ENCODE measurements at regions not wholly inside any gene's neighbourhood (a gene's known extent, or its start where the extent isn't known, plus 50 kb on each side); places are given as distances from the start of the nearest gene placed in this dataset.
"Not testable (repeated sequence)": the region's sequence is repeated elsewhere in the genome, so short reads cannot be mapped to it uniquely, and the experiment has no call there.

DNA sequence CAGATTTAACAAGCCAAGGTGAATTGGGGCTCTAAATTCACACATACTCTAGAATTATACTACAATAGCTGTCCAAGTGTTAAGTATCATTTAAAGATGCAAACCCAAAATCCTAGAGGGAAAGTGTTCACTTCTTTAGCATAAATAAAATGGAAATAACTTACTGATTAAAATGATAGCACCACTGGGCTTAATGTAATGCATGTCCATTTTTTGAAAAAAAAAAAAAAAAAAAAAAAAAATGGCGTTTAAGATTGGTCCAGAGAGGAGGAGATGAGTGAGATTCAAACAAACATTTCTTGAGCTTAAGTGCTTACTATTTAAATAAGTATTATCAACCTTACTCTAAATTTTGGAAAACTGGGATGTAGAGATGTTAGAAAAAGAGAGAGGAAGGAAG lies 251.5 kb upstream of the CWC22 start:
- Histone ChIP-seq H3K36me3 (ENCODE audit: control insufficient read depth in 2 of 2, insufficient read depth in 2 of 2, low read length in 2 of 2) (no peaks in the 10 kb centered on the region), H3K4me3 (ENCODE audit: low read length in 2 of 2) (no peak overlapping the region), H3K27me3 (ENCODE audit: control insufficient read depth in 1 of 2, insufficient read depth in 2 of 2, low read length in 2 of 2) (no peaks in the 10 kb centered on the region), H3K27ac (ENCODE audit: low read length) (no peak overlapping the region), H3K9ac (ENCODE audit: low read length in 2 of 2) (no peak overlapping the region), H3K4me1 (ENCODE audit: control insufficient read depth, insufficient read depth, low read length) (no peaks in the 10 kb centered on the region), H3K9me3 (ENCODE audit: control insufficient read depth in 2 of 2, low read length in 2 of 2) (no peaks in the 10 kb centered on the region)

GRCh38 chr2:180258041-180258537 lies 251.0 kb upstream of the CWC22 start:
- Histone ChIP-seq H3K9ac (ENCODE audit: low read length in 2 of 2) (no peak overlapping the region), H3K4me1 (ENCODE audit: control insufficient read depth, insufficient read depth, low read length) (no peaks in the 10 kb centered on the region), H3K27ac (ENCODE audit: low read length) (no peak overlapping the region), H3K9me3 (ENCODE audit: control insufficient read depth in 2 of 2, low read length in 2 of 2) (no peaks in the 10 kb centered on the region), H3K27me3 (ENCODE audit: control insufficient read depth in 1 of 2, insufficient read depth in 2 of 2, low read length in 2 of 2) (no peaks in the 10 kb centered on the region), H3K4me3 (ENCODE audit: low read length in 2 of 2) (no peak overlapping the region), H3K36me3 (ENCODE audit: control insufficient read depth in 2 of 2, insufficient read depth in 2 of 2, low read length in 2 of 2) (no peaks in the 10 kb centered on the region)

DNA sequence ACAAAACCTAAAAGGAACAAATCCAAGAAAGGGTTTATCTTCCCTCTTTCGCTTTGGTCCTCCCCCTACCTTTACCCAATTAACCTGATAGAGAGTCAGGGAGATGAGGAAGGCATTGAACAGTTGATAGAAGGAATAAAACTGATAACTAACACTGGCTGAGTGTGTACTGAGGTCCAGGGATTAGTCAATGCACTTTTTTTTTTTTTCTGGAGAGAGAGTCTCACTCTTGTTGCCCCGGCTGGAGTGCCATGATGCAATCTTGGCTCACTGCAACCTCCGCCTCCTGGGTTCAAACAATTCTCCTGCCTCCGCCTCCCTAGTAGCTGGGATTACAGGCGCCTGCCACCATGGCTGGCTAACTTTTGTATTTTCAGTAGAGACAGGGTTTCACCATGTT lies 250.2 kb upstream of the CWC22 start:
- Histone ChIP-seq H3K36me3 (ENCODE audit: control insufficient read depth in 2 of 2, insufficient read depth in 2 of 2, low read length in 2 of 2) (no peaks in the 10 kb centered on the region), H3K27ac (ENCODE audit: low read length) (no peak overlapping the region), H3K27me3 (ENCODE audit: control insufficient read depth in 1 of 2, insufficient read depth in 2 of 2, low read length in 2 of 2) (no peaks in the 10 kb centered on the region), H3K9me3 (ENCODE audit: control insufficient read depth in 2 of 2, low read length in 2 of 2) (no peaks in the 10 kb centered on the region), H3K4me3 (ENCODE audit: low read length in 2 of 2) (no peak overlapping the region), H3K4me1 (ENCODE audit: control insufficient read depth, insufficient read depth, low read length) (no peaks in the 10 kb centered on the region), H3K9ac (ENCODE audit: low read length in 2 of 2) (no peak overlapping the region)

- Histone ChIP-seq H3K27ac (ENCODE audit: low read length) (no peak overlapping the region), H3K4me3 (ENCODE audit: low read length in 2 of 2) (no peak overlapping the region), H3K27me3 (ENCODE audit: control insufficient read depth in 1 of 2, insufficient read depth in 2 of 2, low read length in 2 of 2) (no peaks in the 10 kb centered on the region), H3K9me3 (ENCODE audit: control insufficient read depth in 2 of 2, low read length in 2 of 2) (no peaks in the 10 kb centered on the region), H3K4me1 (ENCODE audit: control insufficient read depth, insufficient read depth, low read length) (no peaks in the 10 kb centered on the region), H3K9ac (ENCODE audit: low read length in 2 of 2) (no peak overlapping the region), H3K36me3 (ENCODE audit: control insufficient read depth in 2 of 2, insufficient read depth in 2 of 2, low read length in 2 of 2) (no peaks in the 10 kb centered on the region)
These were observed 248.9 kb upstream of the CWC22 start for GRCh38 chr2:180255981-180256380.

- Histone ChIP-seq H3K27me3 (ENCODE audit: control insufficient read depth in 1 of 2, insufficient read depth in 2 of 2, low read length in 2 of 2) (no peaks in the 10 kb centered on the region), H3K4me1 (ENCODE audit: control insufficient read depth, insufficient read depth, low read length) (no peaks in the 10 kb centered on the region), H3K4me3 (ENCODE audit: low read length in 2 of 2) (no peak overlapping the region), H3K27ac (ENCODE audit: low read length) (no peak overlapping the region), H3K36me3 (ENCODE audit: control insufficient read depth in 2 of 2, insufficient read depth in 2 of 2, low read length in 2 of 2) (no peaks in the 10 kb centered on the region), H3K9ac (ENCODE audit: low read length in 2 of 2) (no peak overlapping the region), H3K9me3 (ENCODE audit: control insufficient read depth in 2 of 2, low read length in 2 of 2) (no peaks in the 10 kb centered on the region)
These were observed 247.8 kb upstream of the CWC22 start for GRCh38 chr2:180254872-180255271.

DNA sequence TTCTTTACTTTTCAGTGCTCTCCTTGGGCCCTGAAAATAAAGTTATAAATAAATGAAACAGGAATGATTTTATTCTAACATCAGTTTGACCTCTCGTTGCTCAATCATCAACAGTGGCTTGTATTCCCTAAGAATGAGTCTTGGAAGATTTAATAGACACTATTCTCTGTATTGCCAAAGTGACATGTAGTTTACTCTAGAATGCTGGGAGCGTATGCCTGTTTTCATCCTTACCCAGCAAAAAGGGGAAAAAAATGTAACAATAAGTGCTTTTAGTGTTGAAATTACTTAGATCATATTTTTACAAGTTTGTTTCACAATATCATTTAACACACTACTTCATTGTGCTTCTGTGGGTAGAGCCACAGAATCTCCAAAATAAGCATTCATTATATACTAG lies 240.6 kb upstream of the CWC22 start:
- H3K27me3 ChIP-seq (ENCODE audit: control insufficient read depth in 1 of 2, insufficient read depth in 2 of 2, low read length in 2 of 2) = no peaks in the 10 kb centered on the region
- no peak overlapping the region for H3K27ac ChIP-seq (ENCODE audit: low read length)
- no peaks in the 10 kb centered on the region for H3K4me1 ChIP-seq (ENCODE audit: control insufficient read depth, insufficient read depth, low read length)
- H3K4me3 ChIP-seq (ENCODE audit: low read length in 2 of 2) = no peak overlapping the region
- no peak overlapping the region for H3K9ac ChIP-seq (ENCODE audit: low read length in 2 of 2)
- H3K9me3 ChIP-seq (ENCODE audit: control insufficient read depth in 2 of 2, low read length in 2 of 2) = no peaks in the 10 kb centered on the region
- no peaks in the 10 kb centered on the region for H3K36me3 ChIP-seq (ENCODE audit: control insufficient read depth in 2 of 2, insufficient read depth in 2 of 2, low read length in 2 of 2)

- H3K9ac ChIP-seq (ENCODE audit: low read length in 2 of 2) = no peak overlapping the region
- no peaks in the 10 kb centered on the region for H3K9me3 ChIP-seq (ENCODE audit: control insufficient read depth in 2 of 2, low read length in 2 of 2)
- no peak overlapping the region for H3K27ac ChIP-seq (ENCODE audit: low read length)
- no peaks in the 10 kb centered on the region for H3K4me1 ChIP-seq (ENCODE audit: control insufficient read depth, insufficient read depth, low read length)
- no peak overlapping the region for H3K4me3 ChIP-seq (ENCODE audit: low read length in 2 of 2)
- H3K36me3 ChIP-seq (ENCODE audit: control insufficient read depth in 2 of 2, insufficient read depth in 2 of 2, low read length in 2 of 2) = no peaks in the 10 kb centered on the region
- no peaks in the 10 kb centered on the region for H3K27me3 ChIP-seq (ENCODE audit: control insufficient read depth in 1 of 2, insufficient read depth in 2 of 2, low read length in 2 of 2)
These were observed 239.2 kb upstream of the CWC22 start for GRCh38 chr2:180246268-180246667.

GRCh38 chr2:180240774-180241173 lies 233.7 kb upstream of the CWC22 start:
- Histone ChIP-seq H3K9ac (ENCODE audit: low read length in 2 of 2) (no peak overlapping the region), H3K36me3 (ENCODE audit: control insufficient read depth in 2 of 2, insufficient read depth in 2 of 2, low read length in 2 of 2) (no peaks in the 10 kb centered on the region), H3K9me3 (ENCODE audit: control insufficient read depth in 2 of 2, low read length in 2 of 2) (no peaks in the 10 kb centered on the region), H3K27me3 (ENCODE audit: control insufficient read depth in 1 of 2, insufficient read depth in 2 of 2, low read length in 2 of 2) (no peaks in the 10 kb centered on the region), H3K4me3 (ENCODE audit: low read length in 2 of 2) (no peak overlapping the region), H3K4me1 (ENCODE audit: control insufficient read depth, insufficient read depth, low read length) (no peaks in the 10 kb centered on the region), H3K27ac (ENCODE audit: low read length) (no peak overlapping the region)

GRCh38 chr2:180238729-180239128 lies 231.6 kb upstream of the CWC22 start:
- Histone ChIP-seq H3K27me3 (ENCODE audit: control insufficient read depth in 1 of 2, insufficient read depth in 2 of 2, low read length in 2 of 2) (no peaks in the 10 kb centered on the region), H3K9me3 (ENCODE audit: control insufficient read depth in 2 of 2, low read length in 2 of 2) (no peaks in the 10 kb centered on the region), H3K9ac (ENCODE audit: low read length in 2 of 2) (no peak overlapping the region), H3K27ac (ENCODE audit: low read length) (no peak overlapping the region), H3K36me3 (ENCODE audit: control insufficient read depth in 2 of 2, insufficient read depth in 2 of 2, low read length in 2 of 2) (no peaks in the 10 kb centered on the region), H3K4me1 (ENCODE audit: control insufficient read depth, insufficient read depth, low read length) (no peaks in the 10 kb centered on the region), H3K4me3 (ENCODE audit: low read length in 2 of 2) (no peak overlapping the region)

DNA sequence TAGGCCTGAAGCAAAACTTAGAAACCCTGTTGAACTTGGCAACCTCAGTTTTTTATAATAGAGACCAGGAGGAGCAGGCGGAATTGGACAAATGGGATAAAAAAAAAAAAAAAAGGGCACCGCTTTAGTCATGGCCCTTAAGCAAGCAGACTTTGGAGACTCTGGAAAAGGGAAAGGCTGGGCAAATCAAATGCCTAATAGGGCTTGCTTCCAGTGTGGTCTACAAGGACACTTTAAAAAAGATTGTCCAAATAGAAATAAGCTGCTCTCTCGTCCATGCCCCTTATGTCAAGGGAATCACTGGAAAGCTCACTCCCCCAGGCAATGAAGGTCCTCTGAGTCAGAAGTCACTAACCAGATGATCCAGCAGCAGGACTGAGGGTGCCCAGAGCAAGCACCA lies 229.0 kb upstream of the CWC22 start:
- not testable (repeated sequence) for H3K36me3 ChIP-seq (ENCODE audit: control insufficient read depth in 2 of 2, insufficient read depth in 2 of 2, low read length in 2 of 2); H3K27ac ChIP-seq (ENCODE audit: low read length); H3K27me3 ChIP-seq (ENCODE audit: control insufficient read depth in 1 of 2, insufficient read depth in 2 of 2, low read length in 2 of 2); H3K4me3 ChIP-seq (ENCODE audit: low read length in 2 of 2); H3K9ac ChIP-seq (ENCODE audit: low read length in 2 of 2); H3K9me3 ChIP-seq (ENCODE audit: control insufficient read depth in 2 of 2, low read length in 2 of 2); H3K4me1 ChIP-seq (ENCODE audit: control insufficient read depth, insufficient read depth, low read length)

GRCh38 chr2:180235506-180235905 lies 228.4 kb upstream of the CWC22 start:
- not testable (repeated sequence) for H3K9me3 ChIP-seq (ENCODE audit: control insufficient read depth in 2 of 2, low read length in 2 of 2); H3K4me1 ChIP-seq (ENCODE audit: control insufficient read depth, insufficient read depth, low read length); H3K27ac ChIP-seq (ENCODE audit: low read length); H3K27me3 ChIP-seq (ENCODE audit: control insufficient read depth in 1 of 2, insufficient read depth in 2 of 2, low read length in 2 of 2); H3K4me3 ChIP-seq (ENCODE audit: low read length in 2 of 2); H3K9ac ChIP-seq (ENCODE audit: low read length in 2 of 2); H3K36me3 ChIP-seq (ENCODE audit: control insufficient read depth in 2 of 2, insufficient read depth in 2 of 2, low read length in 2 of 2)

GRCh38 chr2:180234991-180235390 lies 227.9 kb upstream of the CWC22 start:
- H3K36me3 ChIP-seq (ENCODE audit: control insufficient read depth in 2 of 2, insufficient read depth in 2 of 2, low read length in 2 of 2); H3K4me3 ChIP-seq (ENCODE audit: low read length in 2 of 2); H3K27ac ChIP-seq (ENCODE audit: low read length); H3K9me3 ChIP-seq (ENCODE audit: control insufficient read depth in 2 of 2, low read length in 2 of 2); H3K27me3 ChIP-seq (ENCODE audit: control insufficient read depth in 1 of 2, insufficient read depth in 2 of 2, low read length in 2 of 2); H3K4me1 ChIP-seq (ENCODE audit: control insufficient read depth, insufficient read depth, low read length); H3K9ac ChIP-seq (ENCODE audit: low read length in 2 of 2): not testable (repeated sequence)
